Pons (tissue), 1 donor: ENCODE measurements at regions not wholly inside any gene's neighbourhood (a gene's known extent, or its start where the extent isn't known, plus 50 kb on each side); places are given as distances from the start of the nearest gene placed in this dataset.

Experiments used
- DNase-seq: peaks from one replicate; pipeline ENCODE4 v3.0.0-alpha.2; 2016; ENCODE audit warnings: low spot score

DNA sequence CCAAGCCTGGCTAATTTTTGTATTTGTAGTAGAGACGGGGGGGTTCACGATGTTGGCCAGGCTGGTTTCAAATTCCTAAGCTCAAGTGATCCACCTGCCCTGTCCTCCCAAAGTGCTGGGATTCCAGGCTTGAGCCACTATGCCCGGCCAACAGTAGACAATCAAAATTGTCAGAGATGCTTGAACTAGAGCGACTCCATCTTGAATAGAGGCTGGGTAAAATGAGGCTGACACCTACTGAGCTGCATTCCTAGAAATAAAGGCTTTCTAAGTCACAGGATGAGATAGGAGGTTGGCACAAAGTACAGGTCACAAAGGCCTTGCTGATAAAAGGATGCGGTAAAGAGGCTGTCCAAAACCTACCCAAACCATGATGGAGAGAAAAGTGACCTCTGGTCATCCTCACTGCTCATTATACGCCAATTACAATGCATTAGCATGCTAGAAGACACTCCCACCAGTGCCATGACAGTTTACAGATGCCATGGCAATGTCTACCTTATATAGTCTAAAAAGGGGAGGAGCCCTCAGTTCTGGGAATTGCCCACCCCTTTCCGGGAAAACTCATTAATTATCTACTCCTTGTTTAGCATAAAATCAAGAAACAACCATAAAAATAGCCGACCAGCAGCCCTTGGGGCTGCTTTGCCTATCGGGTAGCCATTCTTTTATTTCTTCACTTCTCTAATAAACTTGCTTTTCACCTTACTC is 134.5 kb downstream of the BAMBI start:
- no peak for DNase-seq

DNA sequence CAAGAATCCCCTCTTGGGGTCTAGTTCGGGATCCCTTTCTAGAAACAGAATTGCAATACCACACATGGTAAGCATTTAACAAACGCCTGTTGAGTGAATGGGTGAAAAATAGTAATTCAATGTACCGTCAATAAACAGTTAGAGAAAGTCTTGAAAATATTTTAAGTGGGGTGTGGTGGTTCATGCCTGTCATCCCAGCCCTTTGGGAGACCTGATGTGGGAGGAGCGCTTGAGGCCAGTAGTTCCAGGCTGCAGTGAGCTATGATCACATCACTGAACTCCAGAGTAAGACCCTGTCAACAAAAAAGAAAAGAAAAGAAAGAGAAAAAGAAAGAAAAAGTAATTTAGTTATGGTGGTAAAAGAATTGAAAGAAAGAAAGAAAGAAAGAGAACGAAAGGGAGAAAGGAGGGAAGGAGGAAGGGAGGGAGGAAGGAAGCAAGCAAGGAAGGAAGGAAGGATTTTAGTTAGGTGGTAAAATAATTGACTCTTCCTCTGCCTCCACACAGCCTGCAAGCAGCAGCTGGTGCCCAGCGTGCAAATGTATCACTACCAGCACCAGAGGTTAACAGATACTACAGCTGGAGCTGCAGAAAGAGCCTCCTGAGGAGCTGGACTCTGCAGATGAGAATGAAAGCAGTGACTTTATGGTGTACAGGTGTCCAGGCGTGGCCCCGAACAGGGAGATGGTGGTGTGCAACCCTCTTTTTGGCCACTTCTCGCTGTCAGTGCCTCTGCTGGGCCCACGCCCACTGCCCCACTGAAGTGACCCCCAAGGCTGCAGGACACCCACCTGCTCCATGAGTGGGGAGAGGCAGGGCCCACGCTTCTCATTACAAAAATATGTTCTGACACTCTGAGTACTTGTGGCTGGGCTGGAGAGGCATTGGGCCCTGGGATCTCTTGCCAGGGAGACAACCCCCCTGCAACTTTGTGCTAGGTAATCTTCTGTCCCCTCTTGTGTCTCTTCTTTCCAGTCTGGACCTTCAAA is 135.4 kb downstream of the BAMBI start:
- DNase-seq: no peak

DNA sequence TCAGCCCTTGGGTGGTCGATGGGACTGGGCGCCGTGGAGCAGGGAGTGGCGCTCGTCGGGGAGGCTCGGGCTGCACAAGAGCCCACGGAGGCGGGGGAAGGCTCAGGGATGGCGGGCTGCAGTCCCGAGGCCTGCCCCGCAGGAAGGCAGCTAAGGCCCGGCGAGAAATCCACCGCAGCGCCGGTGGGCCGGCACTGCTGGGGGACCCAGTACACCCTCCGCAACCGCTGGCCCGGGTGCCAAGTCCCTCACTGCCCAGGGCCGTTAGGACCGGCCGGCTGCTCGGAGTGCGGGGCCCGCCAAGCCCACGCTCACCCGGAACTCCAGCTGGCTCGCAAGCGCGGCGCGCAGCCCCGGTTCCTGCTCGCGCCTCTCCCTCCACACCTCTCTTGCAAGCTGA is 138.4 kb downstream of the BAMBI start:
- no peak for DNase-seq

DNA sequence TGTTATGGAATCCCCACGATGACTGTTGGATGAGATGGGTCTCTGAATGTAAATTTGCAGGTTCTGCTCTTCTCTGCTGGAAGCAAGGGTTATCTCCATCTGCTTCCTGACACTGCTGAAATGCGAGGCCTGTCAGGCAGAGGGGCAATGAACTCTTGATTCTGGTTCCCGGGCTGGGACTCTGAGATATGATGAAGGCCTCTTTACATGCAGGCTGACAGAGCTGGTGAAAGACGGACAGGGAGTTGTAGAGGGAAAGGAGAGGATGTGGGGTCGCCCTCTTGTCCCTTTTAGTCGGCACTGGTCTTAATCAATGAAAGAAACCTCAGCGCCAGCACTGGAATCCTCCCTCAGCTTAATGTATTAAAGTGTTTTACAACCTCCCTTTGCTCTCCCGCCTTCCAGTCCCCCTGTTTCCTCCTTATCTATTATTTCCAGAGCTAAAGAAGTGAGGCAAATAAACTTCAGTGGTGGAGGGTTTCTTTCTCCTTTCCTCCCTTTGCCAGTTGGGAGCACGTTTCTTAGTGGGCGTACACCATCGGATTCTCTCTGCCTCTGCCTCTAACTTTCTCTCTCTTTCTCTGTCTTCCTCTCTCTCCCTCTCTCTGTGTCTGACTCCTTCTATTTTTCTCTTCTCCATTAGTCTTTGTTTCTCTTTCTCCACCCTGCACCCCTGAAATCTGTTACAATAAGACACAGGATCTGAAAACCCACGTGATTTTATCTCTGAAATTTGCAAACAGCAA is 145.6 kb downstream of the BAMBI start:
- no peak for DNase-seq

DNA sequence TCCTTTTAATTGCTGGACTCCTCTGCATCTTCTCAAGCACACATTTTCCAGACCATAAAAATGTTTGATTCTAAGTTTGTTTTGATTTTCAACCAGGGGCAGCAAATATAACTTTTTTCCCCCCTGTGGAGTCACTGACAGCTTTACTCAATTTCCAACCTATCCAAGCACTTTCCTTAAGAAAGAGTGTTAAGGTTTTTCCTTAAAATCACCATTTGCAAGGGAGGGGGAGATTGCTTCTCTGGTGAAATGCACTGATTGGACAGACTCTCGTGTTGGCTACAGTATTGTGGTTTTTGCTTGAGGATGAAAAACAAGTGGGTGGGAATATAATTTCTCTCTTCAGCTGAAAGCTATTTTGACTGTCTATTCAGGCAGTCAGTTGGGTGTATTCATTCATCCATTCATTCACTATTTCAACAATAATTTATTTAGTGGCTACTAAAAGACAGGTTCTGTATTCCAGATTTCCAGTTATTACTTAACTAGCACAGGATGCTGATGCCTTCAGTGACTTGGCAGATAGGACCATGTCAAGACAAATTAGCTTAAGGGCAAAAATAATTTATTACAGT is 146.3 kb downstream of the BAMBI start:
- no peak for DNase-seq

DNA sequence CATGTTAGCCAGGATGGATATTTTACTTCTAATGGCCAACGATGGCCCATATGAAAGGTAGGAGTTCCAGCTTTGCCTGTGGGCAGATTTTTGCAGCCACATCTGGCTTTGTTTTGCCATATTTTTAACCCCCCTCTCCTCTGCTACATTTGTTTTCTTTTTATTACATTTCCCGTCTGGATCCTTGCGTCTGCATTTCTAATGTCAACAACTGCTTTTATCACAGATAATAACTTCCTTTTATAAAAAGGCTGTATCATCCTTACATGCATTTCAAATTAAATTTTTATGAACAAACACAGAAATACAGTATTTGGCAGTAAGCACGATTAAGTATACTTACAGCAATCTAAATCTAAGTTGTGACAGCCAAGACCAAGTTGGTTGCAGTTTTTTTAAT is 156.0 kb downstream of the BAMBI start:
- DNase-seq: no peak

DNA sequence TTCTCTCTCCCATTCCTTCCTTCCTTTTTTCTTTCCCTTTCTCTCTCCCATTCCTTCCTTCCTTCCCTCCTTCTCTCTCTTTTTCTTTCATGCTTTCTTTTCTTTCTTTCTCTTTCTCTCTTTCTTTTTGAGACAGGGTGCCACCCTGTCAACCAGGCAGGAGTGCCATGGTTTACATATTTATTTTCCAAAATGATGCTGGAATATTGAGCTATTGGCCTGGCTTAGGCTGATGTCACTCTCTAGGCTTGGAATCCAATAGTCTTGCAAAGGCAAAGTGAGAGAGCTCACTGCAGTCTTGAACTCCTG is 159.1 kb downstream of the BAMBI start:
- no peak for DNase-seq

DNA sequence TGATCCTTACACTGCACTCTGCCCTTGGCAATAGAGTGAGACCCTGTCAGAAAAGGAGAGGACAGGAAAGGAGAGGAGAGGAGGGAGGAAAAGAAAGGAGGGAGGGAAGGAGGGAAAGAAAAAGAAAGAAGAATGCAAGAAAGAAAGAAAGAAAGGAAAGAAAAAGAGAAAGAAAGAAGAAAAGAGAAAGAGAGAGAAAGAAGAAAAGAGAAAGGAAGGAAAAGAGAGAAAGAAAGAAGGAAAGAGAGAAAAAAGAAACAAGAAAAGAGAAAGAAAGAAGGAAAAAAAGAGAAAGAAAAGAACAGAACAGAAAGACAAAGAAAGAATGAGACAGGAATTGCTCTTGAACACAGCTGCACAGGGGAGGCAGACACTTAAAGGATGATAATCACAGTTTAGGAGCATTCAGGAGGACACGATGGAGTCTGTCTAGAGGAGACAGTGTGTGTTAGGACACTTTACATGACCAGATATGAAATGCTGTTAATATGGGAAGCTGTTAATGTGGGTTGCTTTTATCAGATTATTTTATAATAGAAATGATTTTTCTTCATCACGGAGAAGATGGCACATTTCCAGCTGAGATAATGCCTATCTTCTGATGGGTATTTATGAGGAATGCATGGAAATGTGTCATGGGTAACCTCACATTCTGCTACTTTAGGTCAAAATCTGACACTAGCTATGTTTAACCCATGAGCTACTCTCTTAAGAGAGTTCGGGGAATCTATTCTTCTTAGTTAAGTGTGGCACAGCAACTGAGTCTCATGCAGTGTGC is 160.5 kb downstream of the BAMBI start:
- DNase-seq: no peak

DNA sequence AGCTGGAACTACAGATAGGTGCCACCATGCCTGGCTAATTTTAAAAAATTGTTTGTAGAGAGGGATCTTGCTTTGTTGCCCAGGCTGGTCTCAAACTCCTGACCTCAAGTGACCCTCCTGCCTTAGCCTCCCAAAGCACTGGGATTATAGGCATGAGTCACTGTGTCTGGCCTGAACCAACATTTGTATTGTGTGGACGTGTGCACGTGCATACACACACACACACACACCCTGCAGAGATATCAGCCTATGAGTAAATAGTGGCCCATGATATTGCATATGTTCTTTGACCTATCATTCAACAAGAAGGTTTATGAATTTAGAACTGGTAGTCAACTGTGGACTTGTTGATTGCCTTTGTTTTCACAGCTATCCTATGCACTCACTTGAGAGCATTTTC is 161.6 kb downstream of the BAMBI start:
- no peak for DNase-seq

DNA sequence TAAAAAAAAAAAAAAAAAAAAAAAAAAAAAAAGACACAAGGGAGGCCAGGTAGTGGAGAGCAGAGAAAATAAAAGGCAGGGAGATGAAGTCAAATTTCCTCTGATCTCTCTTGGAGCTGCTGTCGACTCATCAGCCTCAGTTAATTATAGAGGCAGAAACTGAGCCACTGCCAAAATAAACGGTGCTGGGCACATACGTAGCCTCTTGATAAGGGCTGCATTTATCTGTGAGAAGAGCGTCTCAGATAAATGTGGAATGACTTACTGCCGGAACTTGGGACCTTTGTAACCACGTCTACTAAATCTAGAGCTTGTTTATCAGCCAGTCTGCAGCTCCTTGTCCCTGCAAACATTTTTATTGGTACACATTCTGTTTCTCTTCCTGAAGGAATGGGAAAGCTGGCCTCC is 162.3 kb downstream of the BAMBI start:
- DNase-seq: no peak

DNA sequence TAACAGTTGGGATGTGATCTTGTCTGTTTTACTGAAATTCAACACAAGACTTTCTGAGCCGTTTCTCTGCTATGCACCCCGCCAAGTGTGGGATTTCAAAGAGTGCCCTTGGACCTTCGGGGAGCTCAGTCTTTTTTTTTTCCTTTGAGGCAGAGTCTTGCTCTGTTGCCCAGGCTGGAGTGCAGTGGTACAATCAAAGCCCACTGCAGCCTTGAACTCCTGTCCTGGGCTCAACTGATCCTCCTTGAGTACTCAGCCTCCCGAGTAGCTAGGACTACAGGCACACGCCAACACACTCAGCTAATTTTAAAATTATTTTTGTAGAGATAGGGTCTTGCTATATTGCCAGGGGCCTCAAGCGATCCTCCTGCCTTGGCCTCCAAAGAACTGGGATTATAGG is 162.9 kb downstream of the BAMBI start:
- DNase-seq: no peak

DNA sequence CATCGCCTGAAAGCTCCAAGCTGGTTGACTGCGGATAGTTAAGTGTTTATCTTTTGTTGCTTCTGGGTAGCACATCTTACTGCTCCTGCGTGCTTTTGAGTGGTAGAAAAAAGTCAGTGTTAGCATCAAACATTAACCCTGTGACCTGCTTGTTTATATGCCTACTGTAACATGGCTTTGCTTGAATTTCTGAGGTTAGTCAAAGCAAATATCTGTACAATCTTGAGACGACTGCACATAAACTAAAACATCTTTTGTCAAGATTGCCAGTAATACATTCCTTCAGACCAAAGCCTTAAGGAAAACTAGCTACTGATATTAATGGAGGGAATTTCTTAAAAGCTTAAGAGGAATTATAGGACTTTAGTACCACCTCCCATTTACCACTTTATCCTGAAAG is 163.7 kb downstream of the BAMBI start:
- no peak for DNase-seq

DNA sequence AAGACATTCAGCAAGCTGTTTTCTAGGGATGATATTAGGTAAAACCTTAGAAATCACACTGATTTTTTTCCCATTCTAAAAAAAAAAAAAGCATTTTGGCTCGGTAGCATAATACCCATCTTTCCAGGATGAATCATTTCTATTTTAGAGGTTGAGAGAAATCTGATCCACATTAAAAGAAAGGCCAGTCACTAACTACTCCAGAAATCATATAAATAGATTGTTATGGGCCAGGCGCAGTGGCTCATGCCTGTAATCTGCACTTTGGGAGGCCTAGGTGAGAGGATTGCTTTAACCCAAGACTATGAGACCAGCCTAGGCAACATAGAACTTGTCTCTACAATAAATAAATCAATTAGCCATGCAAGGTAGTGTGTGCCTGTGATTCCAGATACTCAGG is 164.3 kb downstream of the BAMBI start:
- DNase-seq: no peak

DNA sequence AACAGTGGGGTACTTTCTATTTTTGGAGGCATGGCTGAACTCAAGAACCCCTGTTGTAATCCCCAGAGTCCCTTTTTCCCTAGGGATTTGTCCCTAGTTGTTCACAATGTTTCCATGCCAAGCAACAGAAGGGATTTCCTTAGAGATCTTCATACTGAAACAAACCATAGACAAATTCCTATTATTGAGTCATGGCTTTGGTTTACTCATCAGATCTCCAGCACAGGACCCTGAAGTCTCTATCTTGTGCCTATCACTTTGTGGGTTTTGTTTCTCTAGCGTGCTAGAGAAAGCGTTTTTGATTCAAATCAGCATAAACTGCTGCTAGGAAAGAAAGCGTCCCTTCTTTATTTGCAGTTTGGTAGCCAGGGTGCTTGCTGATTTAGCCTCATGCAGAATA is 165.0 kb downstream of the BAMBI start:
- peak; percentile 60 for DNase-seq

DNA sequence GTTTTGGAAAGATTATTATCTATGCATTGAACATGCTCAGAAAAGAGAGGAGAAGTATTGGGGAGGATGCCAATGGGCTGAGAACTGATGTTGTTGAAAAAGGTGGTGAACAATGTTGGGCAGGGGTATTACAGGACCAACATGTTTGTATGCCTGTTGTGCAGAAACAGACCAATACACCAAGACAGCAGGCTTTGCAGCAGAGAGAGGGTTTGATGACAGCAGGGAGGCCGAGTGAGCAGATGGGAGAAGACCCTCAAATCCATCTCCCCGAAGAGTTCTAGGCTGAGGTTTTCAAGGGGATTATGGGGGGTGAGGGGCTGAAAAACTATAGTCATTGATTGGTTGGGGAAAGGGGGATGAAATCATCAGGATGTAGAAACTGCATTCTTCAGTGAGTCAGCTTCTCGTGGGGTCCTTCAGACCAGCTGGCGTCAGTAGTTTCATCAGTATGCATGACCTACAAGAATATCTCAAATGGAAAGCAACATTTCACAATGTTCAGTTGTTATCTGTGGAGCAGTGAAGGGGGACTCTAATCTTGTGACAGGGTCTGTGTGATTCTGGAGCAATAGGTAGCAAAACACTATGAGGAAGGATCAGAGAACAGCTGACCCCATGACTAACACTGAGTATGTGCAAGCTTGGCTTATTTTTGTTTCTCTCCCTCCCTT is 167.8 kb downstream of the BAMBI start:
- no peak for DNase-seq

DNA sequence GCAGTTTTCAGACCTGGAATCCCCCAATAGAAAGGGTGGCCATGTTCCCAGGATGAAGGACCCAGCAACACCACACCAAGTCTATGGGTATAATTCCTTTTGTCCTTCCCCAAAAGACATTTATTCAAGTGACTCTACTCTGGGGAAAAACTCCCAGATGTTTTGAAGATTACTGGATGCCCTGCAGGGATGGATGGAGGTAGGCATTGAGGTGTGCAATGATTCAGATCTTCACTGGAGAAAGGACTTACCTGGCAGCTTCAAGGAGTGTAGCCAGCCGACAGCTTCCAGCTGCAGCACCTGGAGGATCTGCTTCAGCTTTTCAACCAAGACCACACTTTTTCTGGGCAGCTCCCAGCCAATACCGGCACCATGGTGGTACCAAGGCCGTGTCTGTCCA is 172.0 kb downstream of the BAMBI start:
- DNase-seq: no peak

DNA sequence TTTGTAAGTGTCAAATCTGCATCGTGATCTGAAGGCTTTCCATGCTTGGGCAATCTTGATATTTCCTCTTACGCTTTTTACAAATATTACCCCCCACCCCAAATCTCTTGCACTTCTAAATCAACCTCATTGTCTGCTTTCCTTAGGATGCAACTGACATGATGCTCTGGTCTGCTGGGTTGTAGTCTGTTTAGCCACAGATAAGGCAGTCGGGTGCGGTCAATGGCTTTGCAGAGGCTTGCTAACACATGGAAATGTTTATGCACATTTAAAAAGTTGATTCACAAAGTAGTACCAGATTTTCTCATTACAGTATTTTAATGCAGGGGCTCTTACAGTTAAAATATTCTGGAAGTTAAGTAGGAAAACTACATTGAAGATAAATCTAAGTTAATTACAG is 172.5 kb downstream of the BAMBI start:
- no peak for DNase-seq

DNA sequence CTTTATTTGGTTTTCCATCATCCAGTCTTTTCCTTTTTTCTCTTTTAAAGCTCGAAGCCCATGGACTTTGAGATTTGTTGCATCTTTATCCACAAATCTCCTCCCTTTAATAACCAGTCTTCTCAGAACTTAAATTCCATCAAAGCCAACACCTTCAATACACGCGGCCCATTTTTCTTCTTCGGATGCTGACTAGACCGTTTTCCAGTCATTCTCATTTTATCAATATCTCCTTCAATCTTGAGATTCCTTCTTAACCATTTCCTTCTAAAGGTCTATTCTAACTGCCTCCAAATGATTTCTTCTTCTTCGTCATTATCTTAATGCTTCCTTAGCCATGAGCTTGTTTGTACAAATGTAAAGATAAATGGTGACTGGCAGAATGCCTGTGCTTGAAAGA is 173.5 kb downstream of the BAMBI start:
- DNase-seq: no peak

DNA sequence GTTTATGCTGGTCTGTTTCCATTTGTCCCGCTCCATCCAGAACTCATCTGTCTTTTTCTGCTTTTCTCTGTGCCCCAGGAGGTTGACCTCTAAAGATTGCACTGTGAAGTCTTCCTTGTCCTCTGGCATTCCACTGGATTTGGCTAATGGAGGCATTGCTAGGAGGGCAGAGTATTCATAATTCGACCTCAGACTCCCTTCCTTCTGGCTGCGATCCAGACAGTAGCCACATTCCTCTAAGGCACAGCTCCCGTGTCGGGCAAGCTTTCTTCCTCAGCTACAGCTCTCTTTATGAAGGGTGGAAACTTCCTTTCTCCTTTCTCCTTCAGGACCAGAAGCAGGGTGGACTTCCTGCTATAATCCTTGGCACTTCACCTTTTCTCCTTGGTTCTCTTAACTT is 175.9 kb downstream of the BAMBI start:
- no peak for DNase-seq

DNA sequence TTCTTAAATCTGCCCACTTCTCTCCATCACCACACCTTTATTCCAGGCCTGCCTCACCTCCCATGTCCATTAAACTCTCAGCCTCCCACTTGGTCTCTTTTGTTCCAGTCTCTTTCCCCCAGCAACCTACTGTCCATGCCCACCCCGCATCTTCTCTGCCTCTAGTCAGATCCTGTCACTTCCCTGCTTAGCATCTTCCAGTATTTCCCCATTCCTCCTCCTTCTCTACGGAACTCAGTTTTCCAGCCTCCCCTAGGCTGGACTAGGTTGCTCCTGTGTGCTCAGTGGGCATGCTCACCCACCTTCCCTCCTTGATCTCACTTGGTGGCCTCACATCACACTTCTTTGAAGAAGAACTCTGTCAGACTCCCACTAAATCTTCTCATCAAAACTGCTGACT is 179.8 kb downstream of the BAMBI start:
- DNase-seq: no peak

DNA sequence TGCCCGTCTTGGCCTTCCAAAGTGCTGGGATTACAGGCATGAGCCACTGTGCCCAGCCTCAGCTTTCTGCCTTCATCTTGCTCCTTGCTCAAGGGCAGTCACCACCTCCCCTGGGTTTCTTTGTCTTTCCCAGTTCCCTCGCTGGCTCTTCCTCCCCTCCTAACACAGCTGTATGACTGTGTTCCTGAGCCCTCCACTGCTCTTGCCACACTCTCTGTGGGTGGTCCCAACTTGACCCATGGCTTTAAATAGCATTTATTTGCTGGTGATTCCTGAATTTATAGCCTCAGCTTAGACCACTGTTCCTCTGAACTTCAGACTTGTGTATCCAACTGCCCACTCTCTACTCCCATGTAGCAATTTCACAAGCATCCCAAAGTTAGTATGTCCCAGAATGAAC is 181.3 kb downstream of the BAMBI start:
- DNase-seq: no peak
